Stimulated activated CD4-positive, alpha-beta T cell treated with anti-CD3 and anti-CD28 coated beads, Interleukin-15, amount 100 ng/mL, for 1 hour (primary cell): ENCODE measurements at regions not wholly inside any gene's neighbourhood (a gene's known extent, or its start where the extent isn't known, plus 50 kb on each side); places are given as distances from the start of the nearest gene placed in this dataset.

ENCODE experiments used
- DNase-seq, 2 donors: peaks; one replicate each; pipeline ENCODE4 v3.0.0-alpha.2; 2020; ENCODE audit warnings: low read depth in 1 of 2, low spot score in 1 of 2

DNA sequence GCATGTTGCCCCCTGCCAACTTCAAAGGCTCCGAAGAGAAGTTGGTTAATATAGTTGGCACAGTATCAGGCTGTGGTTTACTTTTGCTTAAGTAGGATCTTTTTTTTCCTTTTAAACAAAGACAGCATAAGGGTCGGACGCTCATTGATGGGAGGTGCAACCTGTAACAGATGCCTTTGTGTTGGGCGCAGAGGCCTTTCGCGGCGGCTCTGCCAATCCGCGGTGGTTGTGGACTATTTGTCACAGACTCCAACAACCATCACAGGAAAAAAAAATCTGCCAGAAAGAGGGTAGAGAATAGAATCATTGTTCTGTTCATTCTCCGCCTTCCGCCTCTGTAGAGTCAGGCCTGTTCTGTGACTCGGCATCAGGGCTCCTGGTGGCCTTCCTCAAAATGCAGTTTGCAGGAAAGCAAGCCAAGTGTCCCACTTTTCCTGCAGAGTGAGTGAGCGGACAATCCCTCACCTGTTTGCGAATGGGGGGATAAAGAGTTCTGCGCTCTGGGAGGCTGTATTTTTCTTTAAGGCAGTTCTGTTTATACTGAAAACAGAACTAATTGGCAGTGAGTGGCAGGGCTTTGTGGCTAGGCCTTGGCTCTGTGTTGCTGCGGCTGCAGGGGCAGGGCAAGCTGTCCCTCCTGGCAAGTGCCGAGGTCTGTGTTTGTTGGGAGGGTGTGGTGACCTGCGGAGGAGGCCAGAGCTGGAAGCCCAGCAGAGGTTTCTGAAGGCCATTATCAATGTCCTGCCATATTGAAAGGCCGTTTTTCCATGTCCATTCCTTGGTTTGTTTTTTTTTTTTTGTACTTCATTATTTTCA lies 83.0 kb upstream of the PIWIL1 start:
- DNase-seq: no peak

DNA sequence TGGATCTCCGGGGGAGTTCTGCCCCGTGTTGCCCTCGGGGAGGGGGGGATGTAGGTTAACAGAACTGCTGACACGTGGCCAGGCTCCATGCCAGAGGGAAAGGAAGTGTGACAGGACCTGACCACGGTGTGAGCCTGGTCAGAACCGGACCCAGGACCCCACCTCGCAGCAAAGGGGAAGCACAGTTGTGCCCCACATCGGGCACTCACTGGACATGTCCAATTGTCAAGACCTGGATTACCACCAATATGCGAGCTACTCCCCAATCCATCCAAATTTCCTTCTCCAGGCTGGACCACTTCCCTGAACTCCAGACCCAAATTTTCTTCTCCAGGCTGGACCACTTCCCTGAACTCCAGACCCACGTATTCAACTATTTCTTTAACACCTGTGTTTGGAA lies 78.8 kb upstream of the PIWIL1 start:
- no peak for DNase-seq

DNA sequence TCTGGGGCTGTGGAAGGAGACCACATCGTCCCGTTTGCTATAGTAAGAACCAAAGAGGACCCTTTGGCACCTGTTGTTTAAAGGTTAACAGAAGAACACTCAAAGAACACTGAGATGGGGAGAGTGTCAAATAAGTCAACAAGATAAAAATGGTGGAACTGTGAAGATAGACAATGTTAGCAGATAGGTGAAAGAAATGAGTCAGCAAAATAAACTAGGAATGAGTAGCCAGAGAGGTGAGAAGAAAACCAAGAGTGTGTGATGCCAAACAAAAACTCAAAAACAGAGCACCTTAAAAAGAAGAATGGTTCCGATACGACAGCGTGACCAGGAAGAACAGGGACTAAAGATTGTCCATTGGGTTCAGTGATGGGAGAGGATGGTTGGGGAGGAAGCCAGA lies 74.7 kb upstream of the PIWIL1 start:
- no peak for DNase-seq

DNA sequence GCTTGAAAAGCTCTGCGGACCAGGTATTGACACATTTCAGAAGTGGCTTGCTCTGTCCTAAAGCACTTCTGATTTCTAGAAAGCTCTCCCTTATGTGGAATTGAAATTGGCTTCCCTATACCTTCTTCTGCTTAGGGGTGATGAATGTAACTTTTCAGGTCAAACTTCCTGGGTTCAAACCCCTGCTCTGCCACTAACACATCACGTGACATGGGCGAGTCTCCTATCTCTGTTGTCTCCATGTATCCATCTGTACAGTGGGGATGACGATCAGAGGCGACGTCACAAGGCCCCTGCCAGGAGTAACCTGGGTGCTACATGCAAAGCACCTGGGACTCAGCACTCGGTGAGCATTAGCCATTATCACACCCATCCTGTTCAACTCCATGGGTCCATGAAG lies 73.7 kb upstream of the PIWIL1 start:
- no peak for DNase-seq

DNA sequence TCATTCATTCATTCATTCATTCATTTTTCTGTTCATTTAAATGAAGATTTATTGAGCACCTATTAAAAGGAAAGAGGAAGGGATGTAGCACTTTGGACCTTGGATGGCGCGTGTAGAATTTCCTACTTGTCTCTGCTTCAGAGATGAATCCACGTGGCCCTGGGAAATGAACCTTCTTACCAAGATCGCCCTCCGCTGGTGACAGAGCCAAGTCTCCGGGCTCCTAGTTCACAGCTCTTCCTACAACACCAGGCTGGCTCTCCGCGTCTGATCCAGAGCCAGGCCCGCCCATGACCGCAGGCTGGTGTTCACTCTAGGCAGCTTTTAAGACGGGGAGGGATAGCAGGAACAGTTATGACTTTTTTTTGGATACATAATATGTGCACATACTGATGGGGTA lies 70.9 kb upstream of the PIWIL1 start:
- DNase-seq: no peak

DNA sequence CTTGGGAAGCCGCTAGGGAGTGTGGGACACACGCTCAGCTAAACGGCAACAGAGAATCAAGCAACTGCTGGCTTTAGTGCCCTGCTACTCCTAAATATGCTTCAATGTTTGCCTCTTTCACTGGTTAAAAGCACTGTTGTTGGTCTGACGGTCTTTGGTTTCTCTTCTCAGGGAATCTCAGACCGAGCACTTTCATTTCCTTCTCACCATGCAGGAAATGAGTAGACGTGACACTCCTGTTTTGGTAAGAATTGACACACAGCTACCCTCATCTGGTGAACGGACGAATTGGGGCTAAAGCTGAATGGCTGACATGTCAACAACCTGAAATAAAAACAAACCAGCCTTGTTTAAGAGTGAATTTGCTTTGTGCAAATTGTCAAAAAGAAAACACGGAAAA lies 57.5 kb upstream of the PIWIL1 start:
- no peak for DNase-seq

DNA sequence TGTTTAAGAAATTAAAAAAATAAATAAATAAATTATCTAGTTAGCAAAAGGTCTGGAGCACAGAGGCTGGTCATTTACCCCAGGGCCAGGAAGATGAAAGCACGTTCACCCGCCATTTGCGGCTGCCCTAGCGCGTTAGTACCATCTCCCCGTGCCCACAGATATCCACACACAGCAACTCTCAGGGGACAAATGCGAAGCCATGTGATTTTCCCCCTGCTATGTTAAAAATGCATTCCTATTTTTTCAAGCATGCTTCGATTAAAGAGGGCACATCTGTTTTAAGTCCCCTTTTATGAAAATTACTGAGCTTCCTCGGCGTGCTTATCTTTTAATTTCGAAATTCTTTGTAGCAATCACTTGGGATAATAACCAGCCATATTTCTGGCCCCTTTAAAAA lies 56.9 kb upstream of the PIWIL1 start:
- no peak for DNase-seq

DNA sequence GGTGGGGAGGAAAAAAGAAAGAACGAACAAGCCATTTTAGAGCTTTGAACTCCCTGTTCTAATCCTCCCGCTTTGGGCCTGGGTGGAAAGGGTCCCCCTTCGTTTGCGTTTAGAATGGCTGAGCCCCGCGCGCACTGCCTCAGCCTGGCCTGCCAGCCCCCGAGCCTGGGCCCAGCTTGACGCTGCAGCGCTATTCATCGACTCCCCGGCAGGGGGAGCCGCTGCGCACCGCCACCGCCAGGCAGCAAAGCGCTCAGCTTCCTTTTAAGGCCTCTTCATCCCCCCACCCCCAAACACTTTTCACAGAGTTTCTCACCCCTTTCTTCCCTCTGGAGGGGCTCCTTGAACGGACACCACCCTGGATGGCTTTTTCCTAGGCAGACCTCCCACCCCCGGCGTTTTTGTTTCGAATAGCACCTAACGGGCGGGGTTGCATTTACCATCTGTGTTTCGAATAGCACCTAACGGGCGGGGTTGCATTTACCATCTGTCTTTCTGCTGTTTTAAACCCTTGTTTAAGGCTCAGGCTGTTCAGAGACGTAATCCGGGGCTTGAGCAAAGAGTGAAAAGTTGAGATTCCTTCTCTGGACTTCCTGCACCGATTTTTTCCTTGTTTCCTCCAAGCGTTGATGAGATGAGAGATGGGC lies 56.4 kb upstream of the PIWIL1 start:
- DNase-seq: peak in 1 of 2 donors; percentile 31

DNA sequence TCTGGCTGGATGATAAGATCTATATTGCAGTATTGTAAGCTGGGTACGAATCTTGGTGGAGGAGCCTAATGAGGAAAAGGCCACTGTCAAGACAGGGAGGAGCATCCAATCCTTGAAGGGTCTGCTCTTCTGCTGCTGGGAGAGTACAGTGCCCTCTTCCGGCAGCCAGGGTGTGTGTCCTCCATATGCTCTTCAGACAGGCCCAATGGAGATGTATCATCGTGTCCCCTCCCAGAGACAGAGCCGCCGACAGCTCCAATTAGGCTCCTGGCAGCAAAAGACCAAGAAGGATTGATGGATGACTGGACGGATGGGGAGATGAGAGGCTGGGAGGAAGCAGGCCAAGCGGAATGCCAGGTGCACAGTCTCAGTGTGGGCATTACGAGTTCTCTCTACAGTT lies 51.6 kb upstream of the PIWIL1 start:
- no peak for DNase-seq

DNA sequence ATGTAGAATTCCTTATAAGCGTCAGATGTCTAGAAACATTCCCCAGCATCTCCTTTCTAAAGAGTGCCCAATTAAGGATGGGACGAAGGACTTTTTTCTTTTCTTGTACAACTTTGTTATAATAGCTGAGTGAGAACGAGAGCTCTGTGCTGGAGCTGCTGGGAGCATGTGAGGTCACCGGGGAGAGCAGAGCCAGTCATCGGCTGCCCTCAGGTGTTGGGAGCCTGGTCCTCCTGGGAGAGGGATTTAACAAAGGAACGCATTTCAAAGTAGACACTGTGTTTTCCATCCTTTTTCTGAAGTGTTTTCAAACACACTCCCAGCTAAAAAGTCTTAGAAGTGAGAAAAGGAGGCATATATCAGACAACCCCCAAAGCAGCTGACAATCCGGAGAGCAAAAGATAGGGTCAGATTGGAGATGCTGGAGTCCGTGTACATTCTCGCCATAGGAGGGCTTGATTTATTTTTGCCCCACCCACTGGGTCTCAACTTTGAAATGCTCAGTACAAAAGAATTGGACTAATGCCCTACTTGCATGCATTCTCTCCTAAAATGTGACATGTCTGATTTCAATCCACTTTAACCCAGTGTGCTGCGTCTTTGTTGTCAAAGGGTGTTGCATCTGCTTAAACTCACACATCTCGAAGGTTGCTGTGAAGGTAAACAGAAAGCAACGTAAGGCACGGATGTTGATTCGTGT lies 50.8 kb upstream of the PIWIL1 start:
- DNase-seq: no peak
